Keratinocyte (primary cell): ENCODE measurements at regions not wholly inside any gene's neighbourhood (a gene's known extent, or its start where the extent isn't known, plus 50 kb on each side); places are given as distances from the start of the nearest gene placed in this dataset.

Experiments used
- DNase-seq: peaks from one replicate; pipeline ENCODE4 v3.0.0-alpha.2; 2011; ENCODE audit warnings: low read depth, missing footprints, low spot score
- FAIRE-seq: peaks from 2 replicates; lab custom pipeline; 2011; peaks lifted over from hg19 to GRCh38; lab: Jason Lieb, UNC
- H2AFZ ChIP-seq: 2 replicates; pipeline ENCODE4 v1.6.0; 2012; ENCODE audit warnings: low read length, control low read depth, inconsistent platforms; ENCODE audit not compliant: control insufficient read depth
- H3K27ac ChIP-seq: 2 replicates; pipeline ENCODE4 v1.5.1; 2011; ENCODE audit warnings: low read length; ENCODE audit not compliant: control insufficient read depth, insufficient read depth
- H3K27me3 ChIP-seq: 3 replicates; pipeline ENCODE4 v1.6.0; 2011; ENCODE audit warnings: low read length; ENCODE audit not compliant: control insufficient read depth, insufficient read depth; ENCODE audit errors: extremely low read depth
- H3K36me3 ChIP-seq, 2 experiments: 2 replicates in 1 of 2; 3 replicates in 1 of 2; pipeline ENCODE4 v1.5.1; 2011; ENCODE audit warnings: low read length in 2 of 2, mild to moderate bottlenecking in 1 of 2; ENCODE audit not compliant: control insufficient read depth in 2 of 2, insufficient read depth in 2 of 2; ENCODE audit errors: extremely low read depth in 1 of 2
- H3K4me1 ChIP-seq: 3 replicates; pipeline ENCODE4 v1.5.1; 2011; ENCODE audit warnings: low read length; ENCODE audit not compliant: control insufficient read depth, insufficient read depth; ENCODE audit errors: extremely low read depth
- H3K4me2 ChIP-seq: 3 replicates; pipeline ENCODE4 v1.6.0; 2011; ENCODE audit warnings: low read depth, low read length; ENCODE audit not compliant: control insufficient read depth, insufficient read depth; ENCODE audit errors: extremely low read depth
- H3K4me3 ChIP-seq, 3 experiments: fragments of 200-600 bp in 1 of 3; sonication (generic) in 1 of 3; 2 replicates in 2 of 3; 3 replicates in 1 of 3; pipeline ENCODE4 v1.5.1; 2011 to 2016; ENCODE audit warnings: low read length in 3 of 3, mild to moderate bottlenecking in 3 of 3, control low read depth in 2 of 3, inconsistent platforms in 1 of 3, low read depth in 1 of 3, mixed read lengths in 1 of 3, mixed run types in 1 of 3, moderate library complexity in 1 of 3; ENCODE audit not compliant: control insufficient read depth in 2 of 3, insufficient read depth in 2 of 3; ENCODE audit errors: extremely low read depth in 1 of 3
- H3K79me2 ChIP-seq: 2 replicates; pipeline ENCODE4 v1.6.0; 2012; ENCODE audit warnings: low read length; ENCODE audit not compliant: control insufficient read depth, insufficient read depth
- H3K9ac ChIP-seq: 3 replicates; pipeline ENCODE4 v1.6.0; 2011; ENCODE audit warnings: low read length; ENCODE audit not compliant: control insufficient read depth, insufficient read depth; ENCODE audit errors: extremely low read depth
- H3K9me1 ChIP-seq: 3 replicates; pipeline ENCODE4 v1.6.0; 2011; ENCODE audit warnings: low read length; ENCODE audit not compliant: control insufficient read depth, insufficient read depth; ENCODE audit errors: extremely low read depth
- H3K9me3 ChIP-seq: 2 replicates; pipeline ENCODE4 v1.5.1; 2012; ENCODE audit warnings: low read depth, low read length; ENCODE audit not compliant: control insufficient read depth
- H4K20me1 ChIP-seq: 3 replicates; pipeline ENCODE4 v1.6.0; 2011; ENCODE audit warnings: low read length; ENCODE audit not compliant: control insufficient read depth, insufficient read depth; ENCODE audit errors: extremely low read depth
- EZH2 ChIP-seq: IDR thresholded peaks from one replicate; pipeline ENCODE4 v1.6.1; 2012; ENCODE audit warnings: inconsistent platforms, mild to moderate bottlenecking, low read length, moderate library complexity
- dilution Hi-C: fragments of 300-500 bp; cut with MboI; formaldehyde crosslinking; loops from one replicate; pipeline ENCODE4 v1.7.0; 2020; ENCODE audit warnings: low sequenced_read_pairs; ENCODE audit not compliant: extremely low pct_ligation_motif_present
- TF ChIP-seq, protein P1 (sequence below), 3 experiments: IDR thresholded peaks in 1 of 3; conservative IDR thresholded peaks in 1 of 3; optimal IDR thresholded peaks in 1 of 3; 2 replicates in 2 of 3; 3 replicates in 1 of 3; pipeline versions ENCODE3 to v1.5.1; 2011; ENCODE audit warnings: low read length in 3 of 3, mild to moderate bottlenecking in 3 of 3, moderate library complexity in 2 of 3, control low read depth in 1 of 3, inconsistent platforms in 1 of 3; ENCODE audit not compliant: insufficient read depth in 2 of 3; ENCODE audit errors: extremely low read depth in 1 of 3

DNA sequence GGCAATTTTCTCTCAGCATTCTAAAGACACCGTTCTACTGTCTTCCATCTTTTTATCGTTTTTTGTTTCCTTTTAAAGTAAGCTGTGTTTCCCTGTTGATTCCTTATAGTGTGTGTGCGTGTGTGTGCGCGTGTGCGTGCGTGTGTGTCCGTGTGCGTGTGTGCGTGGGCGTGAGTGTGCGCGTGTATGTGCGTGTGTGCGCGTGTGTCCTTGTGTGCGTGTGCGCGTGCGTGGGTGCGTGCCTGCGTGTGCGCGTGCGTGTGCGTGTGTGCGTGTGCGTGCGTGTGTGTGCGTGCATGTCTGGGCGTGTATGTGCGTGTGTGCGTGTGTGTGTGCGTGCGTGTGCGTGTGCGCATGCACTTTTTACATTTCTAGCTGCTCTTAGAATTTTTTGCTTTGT, 1033.7 kb downstream of the BRD1 start:
- Histone ChIP-seq H3K36me3 (no peaks in the 10 kb centered on the region), H3K79me2 (no peaks in the 10 kb centered on the region), H2AFZ (no peak overlapping the region), H3K9ac (no peak overlapping the region), H3K27ac (no peak overlapping the region), H3K4me1 (no peaks in the 10 kb centered on the region), H3K9me1 (no peaks in the 10 kb centered on the region), H3K4me3 (no peak overlapping the region), H3K4me2 (no peak overlapping the region), H3K9me3 (peaks cover 25% of the 10 kb centered on the region), H4K20me1 (no peaks in the 10 kb centered on the region), H3K27me3 (no peaks in the 10 kb centered on the region)
- FAIRE-seq (no peak), DNase-seq (no peak)
- TF ChIP-seq, protein P1, sequence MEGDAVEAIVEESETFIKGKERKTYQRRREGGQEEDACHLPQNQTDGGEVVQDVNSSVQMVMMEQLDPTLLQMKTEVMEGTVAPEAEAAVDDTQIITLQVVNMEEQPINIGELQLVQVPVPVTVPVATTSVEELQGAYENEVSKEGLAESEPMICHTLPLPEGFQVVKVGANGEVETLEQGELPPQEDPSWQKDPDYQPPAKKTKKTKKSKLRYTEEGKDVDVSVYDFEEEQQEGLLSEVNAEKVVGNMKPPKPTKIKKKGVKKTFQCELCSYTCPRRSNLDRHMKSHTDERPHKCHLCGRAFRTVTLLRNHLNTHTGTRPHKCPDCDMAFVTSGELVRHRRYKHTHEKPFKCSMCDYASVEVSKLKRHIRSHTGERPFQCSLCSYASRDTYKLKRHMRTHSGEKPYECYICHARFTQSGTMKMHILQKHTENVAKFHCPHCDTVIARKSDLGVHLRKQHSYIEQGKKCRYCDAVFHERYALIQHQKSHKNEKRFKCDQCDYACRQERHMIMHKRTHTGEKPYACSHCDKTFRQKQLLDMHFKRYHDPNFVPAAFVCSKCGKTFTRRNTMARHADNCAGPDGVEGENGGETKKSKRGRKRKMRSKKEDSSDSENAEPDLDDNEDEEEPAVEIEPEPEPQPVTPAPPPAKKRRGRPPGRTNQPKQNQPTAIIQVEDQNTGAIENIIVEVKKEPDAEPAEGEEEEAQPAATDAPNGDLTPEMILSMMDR (optimal IDR thresholded peaks at IDR 0.05 in 1 of 3, IDR thresholded peaks at IDR 0.05 in 1 of 3, conservative IDR thresholded peaks at IDR 0.05 in 1 of 3; ENCODE audit: extremely low read depth in 1 of 3, insufficient read depth in 2 of 3, low read length in 3 of 3), result no peak
- no peak for TF ChIP-seq EZH2
- dilution Hi-C loops, result no loop called here

DNA sequence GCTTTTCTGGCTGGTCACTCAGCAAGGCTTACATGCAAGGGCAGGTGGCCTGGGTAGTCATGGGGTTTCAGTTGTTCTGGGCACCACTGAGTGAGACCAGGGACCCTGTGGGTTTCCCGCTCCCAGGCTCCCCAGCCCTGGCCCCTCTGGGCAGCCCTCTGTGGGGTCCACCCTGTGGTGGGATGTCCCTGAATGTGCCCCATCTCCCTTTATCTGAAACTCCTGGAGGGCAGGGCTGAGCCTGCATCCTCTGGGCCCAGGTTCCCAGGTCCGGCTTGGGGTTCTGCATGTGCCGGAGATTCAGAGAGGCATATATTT, 1041.0 kb downstream of the BRD1 start:
- Histone ChIP-seq H3K9ac (no peak overlapping the region), H3K27ac (no peak overlapping the region), H3K9me3 (peaks cover 7% of the 10 kb centered on the region), H3K4me3 (no peak overlapping the region), H3K9me1 (no peaks in the 10 kb centered on the region), H3K27me3 (no peaks in the 10 kb centered on the region), H3K4me2 (no peak overlapping the region), H3K36me3 (no peaks in the 10 kb centered on the region), H3K79me2 (no peaks in the 10 kb centered on the region), H3K4me1 (no peaks in the 10 kb centered on the region), H2AFZ (no peak overlapping the region), H4K20me1 (no peaks in the 10 kb centered on the region)
- FAIRE-seq (no peak), DNase-seq (no peak)
- dilution Hi-C loops, result no loop called here
- no peak for TF ChIP-seq EZH2
- TF ChIP-seq, protein P1 (optimal IDR thresholded peaks at IDR 0.05 in 1 of 3, IDR thresholded peaks at IDR 0.05 in 1 of 3, conservative IDR thresholded peaks at IDR 0.05 in 1 of 3; ENCODE audit: extremely low read depth in 1 of 3, insufficient read depth in 2 of 3, low read length in 3 of 3), result no peak
